ENCODE measurements at regions not wholly inside any gene's neighbourhood (a gene's known extent, or its start where the extent isn't known, plus 50 kb on each side); places are given as distances from the start of the nearest gene placed in this dataset.
"Not testable (repeated sequence)": the region's sequence is repeated elsewhere in the genome, so short reads cannot be mapped to it uniquely, and the experiment has no call there.

DNA sequence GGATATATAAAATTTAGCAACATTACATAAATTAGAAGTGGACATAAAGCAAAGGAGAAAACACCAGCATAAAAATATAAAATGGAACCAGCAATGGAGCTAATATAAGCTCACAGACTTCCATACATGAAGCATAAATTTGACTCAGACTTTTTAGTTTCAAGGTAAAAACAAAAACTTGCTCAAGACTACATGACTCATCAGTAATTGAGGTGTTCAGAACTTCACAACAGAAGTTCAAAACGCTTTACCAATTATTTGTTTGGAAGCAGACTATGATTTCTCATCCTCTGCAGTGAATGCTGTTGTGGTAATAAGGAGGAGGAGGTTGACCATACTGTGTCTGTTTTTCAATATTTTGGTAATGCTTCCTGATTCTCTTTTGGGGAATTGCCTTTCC lies 192.0 kb upstream of the MEIS1 start:
- not testable (repeated sequence) for H2AFZ ChIP-seq; H3K9me3 ChIP-seq (ENCODE audit: control insufficient read depth, low read length); H3K4me1 ChIP-seq; H3K27me3 ChIP-seq (ENCODE audit: control insufficient read depth, insufficient read depth, low read length); H3K27ac ChIP-seq; H3K4me2 ChIP-seq (ENCODE audit: low read length); H3K4me3 ChIP-seq (ENCODE audit: low read depth, low read length); H3K9ac ChIP-seq; H3K36me3 ChIP-seq (ENCODE audit: control insufficient read depth, insufficient read depth, low read length); H3K79me2 ChIP-seq

DNA sequence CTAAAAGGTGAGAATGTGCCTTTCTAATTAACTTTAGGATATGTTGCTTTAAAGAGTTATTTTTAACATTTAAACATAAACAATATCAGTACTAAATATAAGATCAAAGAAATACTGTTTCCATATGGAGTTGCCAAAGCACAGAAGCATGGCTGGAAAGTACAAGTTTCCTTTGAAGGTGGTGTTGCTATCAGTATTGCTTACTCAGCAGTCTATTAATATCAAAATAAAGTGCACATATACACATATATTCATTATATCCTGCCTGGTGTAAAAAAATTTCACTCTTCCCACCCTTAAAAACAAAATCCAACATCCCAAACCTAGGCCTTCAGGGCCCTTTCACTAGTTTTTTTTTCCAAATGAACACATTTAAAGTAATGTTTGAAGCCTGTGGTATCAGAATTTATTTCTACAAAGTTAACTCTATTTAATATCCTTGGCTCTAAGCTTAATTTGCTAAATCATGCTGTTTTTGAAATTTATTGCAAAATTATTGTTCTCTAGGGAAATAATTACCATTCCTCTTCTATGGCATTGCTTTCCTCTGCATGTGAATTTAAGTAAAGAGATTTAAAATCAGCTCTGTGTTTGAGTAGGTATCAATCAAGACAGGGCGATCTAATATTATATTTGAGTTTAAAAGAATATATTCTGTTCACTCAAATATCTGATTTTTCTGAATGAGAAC lies 192.7 kb upstream of the MEIS1 start:
- no peaks in the 10 kb centered on the region for H3K79me2 ChIP-seq
- H2AFZ ChIP-seq: no peak overlapping the region
- H3K4me3 ChIP-seq (ENCODE audit: low read depth, low read length): no peak overlapping the region
- TF ChIP-seq, protein P1, sequence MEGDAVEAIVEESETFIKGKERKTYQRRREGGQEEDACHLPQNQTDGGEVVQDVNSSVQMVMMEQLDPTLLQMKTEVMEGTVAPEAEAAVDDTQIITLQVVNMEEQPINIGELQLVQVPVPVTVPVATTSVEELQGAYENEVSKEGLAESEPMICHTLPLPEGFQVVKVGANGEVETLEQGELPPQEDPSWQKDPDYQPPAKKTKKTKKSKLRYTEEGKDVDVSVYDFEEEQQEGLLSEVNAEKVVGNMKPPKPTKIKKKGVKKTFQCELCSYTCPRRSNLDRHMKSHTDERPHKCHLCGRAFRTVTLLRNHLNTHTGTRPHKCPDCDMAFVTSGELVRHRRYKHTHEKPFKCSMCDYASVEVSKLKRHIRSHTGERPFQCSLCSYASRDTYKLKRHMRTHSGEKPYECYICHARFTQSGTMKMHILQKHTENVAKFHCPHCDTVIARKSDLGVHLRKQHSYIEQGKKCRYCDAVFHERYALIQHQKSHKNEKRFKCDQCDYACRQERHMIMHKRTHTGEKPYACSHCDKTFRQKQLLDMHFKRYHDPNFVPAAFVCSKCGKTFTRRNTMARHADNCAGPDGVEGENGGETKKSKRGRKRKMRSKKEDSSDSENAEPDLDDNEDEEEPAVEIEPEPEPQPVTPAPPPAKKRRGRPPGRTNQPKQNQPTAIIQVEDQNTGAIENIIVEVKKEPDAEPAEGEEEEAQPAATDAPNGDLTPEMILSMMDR (IDR thresholded peaks at IDR 0.05): no peak
- no peak overlapping the region for H3K27ac ChIP-seq
- no peak overlapping the region for H3K9ac ChIP-seq
- H3K27me3 ChIP-seq (ENCODE audit: control insufficient read depth, insufficient read depth, low read length): no peaks in the 10 kb centered on the region
- no peaks in the 10 kb centered on the region for H3K36me3 ChIP-seq (ENCODE audit: control insufficient read depth, insufficient read depth, low read length)
- no peaks in the 10 kb centered on the region for H3K9me3 ChIP-seq (ENCODE audit: control insufficient read depth, low read length)
- no peaks in the 10 kb centered on the region for H3K4me1 ChIP-seq
- H3K4me2 ChIP-seq (ENCODE audit: low read length): no peak overlapping the region

DNA sequence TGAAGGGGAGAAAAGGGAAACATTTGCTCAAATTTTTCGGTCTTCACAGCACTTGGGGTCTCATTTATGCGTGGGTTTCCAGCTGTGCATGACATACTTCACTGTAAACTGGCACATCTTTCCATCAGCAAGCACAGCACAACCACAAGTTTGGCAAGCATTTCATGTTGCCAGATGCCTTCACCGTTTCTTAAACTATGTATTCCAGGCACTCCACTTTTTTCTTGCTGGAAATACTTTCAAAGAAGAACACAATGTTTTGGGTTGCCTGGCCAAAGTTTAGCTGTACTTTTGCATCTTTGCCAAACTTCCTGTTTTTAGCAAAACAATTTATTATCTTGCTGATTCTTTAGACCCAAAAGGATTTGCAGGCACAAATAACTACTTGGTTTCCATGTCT lies 194.6 kb upstream of the MEIS1 start:
- Histone ChIP-seq H3K27ac (no peak overlapping the region), H2AFZ (no peak overlapping the region), H3K4me1 (peaks cover 2% of the 10 kb centered on the region), H3K4me3 (ENCODE audit: low read depth, low read length) (no peak overlapping the region), H3K36me3 (ENCODE audit: control insufficient read depth, insufficient read depth, low read length) (no peaks in the 10 kb centered on the region), H3K27me3 (ENCODE audit: control insufficient read depth, insufficient read depth, low read length) (no peaks in the 10 kb centered on the region), H3K9ac (no peak overlapping the region), H3K79me2 (no peaks in the 10 kb centered on the region), H3K9me3 (ENCODE audit: control insufficient read depth, low read length) (no peaks in the 10 kb centered on the region), H3K4me2 (ENCODE audit: low read length) (no peak overlapping the region)
- TF ChIP-seq, protein P1 (IDR thresholded peaks at IDR 0.05): no peak

DNA sequence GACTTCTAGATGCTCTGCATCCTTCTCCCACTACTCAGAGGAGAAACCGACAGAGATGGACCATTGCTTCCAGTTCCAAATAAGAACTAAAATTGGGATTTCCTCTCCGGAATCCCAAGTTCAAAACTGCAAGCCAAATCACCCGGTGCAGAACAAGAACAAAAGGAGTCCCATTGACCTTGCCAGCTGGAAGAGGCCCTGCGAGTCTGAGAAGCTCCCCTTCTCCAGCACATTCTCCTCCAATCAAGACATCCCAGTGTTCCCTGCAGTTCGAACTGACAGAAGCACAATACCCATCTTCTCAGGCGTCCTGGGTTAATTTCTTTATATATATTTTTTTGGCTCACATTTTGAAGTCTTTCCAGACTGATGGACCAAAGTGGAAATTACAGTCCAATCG lies 195.3 kb upstream of the MEIS1 start:
- peaks cover 2% of the 10 kb centered on the region for H3K4me1 ChIP-seq
- no peaks in the 10 kb centered on the region for H3K27me3 ChIP-seq (ENCODE audit: control insufficient read depth, insufficient read depth, low read length)
- H3K4me2 ChIP-seq (ENCODE audit: low read length): no peak overlapping the region
- TF ChIP-seq, protein P1 (IDR thresholded peaks at IDR 0.05): no peak
- H3K79me2 ChIP-seq: no peaks in the 10 kb centered on the region
- no peak overlapping the region for H3K4me3 ChIP-seq (ENCODE audit: low read depth, low read length)
- no peak overlapping the region for H2AFZ ChIP-seq
- H3K27ac ChIP-seq: no peak overlapping the region
- H3K9ac ChIP-seq: no peak overlapping the region
- no peaks in the 10 kb centered on the region for H3K36me3 ChIP-seq (ENCODE audit: control insufficient read depth, insufficient read depth, low read length)
- no peaks in the 10 kb centered on the region for H3K9me3 ChIP-seq (ENCODE audit: control insufficient read depth, low read length)

DNA sequence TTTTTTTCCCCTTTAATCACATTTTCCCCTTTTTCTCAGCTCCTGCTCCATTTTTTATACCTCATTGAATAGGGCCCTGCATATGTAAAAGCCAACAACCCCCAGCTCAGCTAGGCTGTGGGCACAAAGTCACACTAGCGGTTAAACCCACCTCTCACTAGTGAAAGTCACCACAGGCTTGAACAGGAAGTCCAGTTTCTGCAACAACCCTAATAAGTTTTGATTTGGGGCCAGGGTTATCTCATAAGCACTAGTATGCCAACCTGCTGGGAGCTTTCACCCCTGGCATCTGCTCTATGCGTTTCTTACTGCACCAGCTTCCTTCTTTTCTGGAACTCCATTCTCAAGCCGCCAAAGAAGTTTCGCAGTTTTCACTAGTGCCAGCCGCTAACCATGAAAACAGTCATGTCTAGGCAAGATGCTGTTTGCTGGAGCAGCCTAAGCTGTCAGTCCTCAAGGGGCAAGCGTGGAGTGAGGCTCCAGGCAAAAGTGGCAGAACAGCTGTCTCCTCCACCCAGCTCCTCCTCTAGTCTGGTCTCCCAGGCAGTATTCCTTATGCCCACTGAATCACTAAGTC lies 197.0 kb upstream of the MEIS1 start:
- no peaks in the 10 kb centered on the region for H3K27me3 ChIP-seq (ENCODE audit: control insufficient read depth, insufficient read depth, low read length)
- no peak overlapping the region for H3K27ac ChIP-seq
- no peaks in the 10 kb centered on the region for H3K9me3 ChIP-seq (ENCODE audit: control insufficient read depth, low read length)
- TF ChIP-seq, protein P1 (IDR thresholded peaks at IDR 0.05): no peak
- H2AFZ ChIP-seq: no peak overlapping the region
- H3K79me2 ChIP-seq: no peaks in the 10 kb centered on the region
- H3K4me3 ChIP-seq (ENCODE audit: low read depth, low read length): no peak overlapping the region
- H3K4me1 ChIP-seq: peaks cover 2% of the 10 kb centered on the region
- no peak overlapping the region for H3K4me2 ChIP-seq (ENCODE audit: low read length)
- H3K36me3 ChIP-seq (ENCODE audit: control insufficient read depth, insufficient read depth, low read length): no peaks in the 10 kb centered on the region
- H3K9ac ChIP-seq: no peak overlapping the region
